HepG2 (cell line): ENCODE measurements at regions not wholly inside any gene's neighbourhood (a gene's known extent, or its start where the extent isn't known, plus 50 kb on each side); places are given as distances from the start of the nearest gene placed in this dataset.

Experiments
- ATAC-seq: fragments of 200-7000 bp; cut with Tn5 transposase; 3 replicates; pipeline ENCODE4 v1.9.1; 2020; ENCODE audit warnings: mild to moderate bottlenecking, moderate library complexity
- BruUV-seq: library from RNA; stranded (reverse); fragments of 400-500 nt; replicated peaks from 2 replicates; lab custom pipeline; 2021; lab: Mats Ljungman, UMichigan
- CTCF ChIA-PET: fragments of 300-600 bp; formaldehyde crosslinking; extraction: SDS; loops from one replicate; lab custom pipeline; 2021; ENCODE audit warnings: low total read pairs, inconsistent platforms, low intra/inter-chr PET ratio; lab: Yijun Ruan, JAX
- POLR2A ChIA-PET: fragments of 350-600 bp; sonication (Branson Sonifier 250); formaldehyde crosslinking; loops from one replicate; lab custom pipeline; 2020; ENCODE audit warnings: antibody characterized with exemption, inconsistent platforms; lab: Yijun Ruan, JAX
- DNase-seq: peaks from one replicate; pipeline ENCODE4 v3.0.0-alpha.2; 2015; ENCODE audit warnings: low spot score
- FAIRE-seq: peaks from 3 replicates; lab custom pipeline; 2011; peaks lifted over from hg19 to GRCh38; lab: Jason Lieb, UNC
- H2AFZ ChIP-seq: one replicate; pipeline ENCODE4 v1.6.1; 2011; ENCODE audit warnings: low read length, inconsistent platforms
- H3K27ac ChIP-seq: fragments of 300-600 bp; 3 replicates; pipeline ENCODE4 v1.8.0; 2011; ENCODE audit warnings: mixed run types, mild to moderate bottlenecking, mixed read lengths, low read length, inconsistent platforms; ENCODE audit not compliant: insufficient read depth; ENCODE audit errors: extremely low read length
- H3K27me3 ChIP-seq, 2 experiments: fragments of 200-600 bp in 1 of 2; 2 replicates in 1 of 2; 3 replicates in 1 of 2; pipeline versions ENCODE4 v1.6.0 to v1.8.0; 2011; ENCODE audit warnings: low read length in 2 of 2, mild to moderate bottlenecking in 2 of 2, moderate library complexity in 2 of 2, inconsistent platforms in 1 of 2; ENCODE audit not compliant: insufficient read depth in 2 of 2, control insufficient read depth in 1 of 2
- H3K36me3 ChIP-seq, 2 experiments: fragments of 200-600 bp in 1 of 2; replicated peaks in 1 of 2; 2 replicates in 1 of 2; 3 replicates in 1 of 2; pipeline versions ENCODE4 v1.5.1 to v1.8.0; 2011; ENCODE audit warnings: low read length in 2 of 2, inconsistent platforms in 1 of 2; ENCODE audit not compliant: insufficient read depth in 2 of 2, control insufficient read depth in 1 of 2
- H3K4me1 ChIP-seq: 2 replicates; pipeline ENCODE4 v1.5.1; 2012; ENCODE audit warnings: low read length, inconsistent platforms; ENCODE audit not compliant: insufficient read depth
- H3K4me2 ChIP-seq: 2 replicates; pipeline ENCODE4 v1.6.0; 2011; ENCODE audit warnings: low read depth, low read length, inconsistent platforms
- H3K4me3 ChIP-seq, 3 experiments: fragments of 200-600 bp in 1 of 3; sonication (generic), shearing (Covaris generic) in 1 of 3; replicated peaks in 1 of 3; 2 replicates each; pipeline ENCODE4 v1.5.1; 2011 to 2016; ENCODE audit warnings: low read length in 3 of 3, inconsistent platforms in 2 of 3, low read depth in 2 of 3, mild to moderate bottlenecking in 2 of 3, control low read depth in 1 of 3, mixed read lengths in 1 of 3; ENCODE audit not compliant: insufficient read depth in 1 of 3
- H3K79me2 ChIP-seq: one replicate; pipeline ENCODE4 v1.6.1; 2011; ENCODE audit warnings: low read length, inconsistent platforms; ENCODE audit not compliant: insufficient read depth
- H3K9ac ChIP-seq: 2 replicates; pipeline ENCODE4 v1.6.0; 2011; ENCODE audit warnings: mild to moderate bottlenecking, low read depth, low read length, inconsistent platforms; ENCODE audit not compliant: insufficient read depth
- H3K9me3 ChIP-seq: 2 replicates; pipeline ENCODE4 v1.5.1; 2012; ENCODE audit warnings: mild to moderate bottlenecking, low read length
- H4K20me1 ChIP-seq: 2 replicates; pipeline ENCODE4 v1.6.0; 2011; ENCODE audit warnings: inconsistent platforms, mild to moderate bottlenecking, low read length, moderate library complexity; ENCODE audit not compliant: insufficient read depth
- BATF2 ChIP-seq: sonication (generic); formaldehyde crosslinking; IDR thresholded peaks from 2 replicates; pipeline ENCODE4 v1.8.0; 2022; ENCODE audit warnings: mild to moderate bottlenecking, missing genetic modification reagents, moderate library complexity
- BCL6 ChIP-seq: IDR thresholded peaks from 2 replicates; pipeline ENCODE4 v1.6.1; 2016; ENCODE audit warnings: missing genetic modification reagents, missing compliant biosample characterization
- BORCS8-MEF2B ChIP-seq: sonication (generic); formaldehyde crosslinking; IDR thresholded peaks from 2 replicates; pipeline ENCODE4 v1.8.0; 2022; ENCODE audit warnings: mild to moderate bottlenecking, missing genetic modification reagents
- ERF ChIP-seq: IDR thresholded peaks from 2 replicates; pipeline ENCODE4 v1.6.1; 2018; ENCODE audit warnings: missing biosample characterization, missing genetic modification reagents
- KDM1A ChIP-seq: IDR thresholded peaks from 2 replicates; pipeline ENCODE4 v1.6.1; 2016; ENCODE audit warnings: missing compliant biosample characterization
- NFE2L1 ChIP-seq: sonication (generic); formaldehyde crosslinking; IDR thresholded peaks from 2 replicates; pipeline ENCODE4 v1.4.0; 2020; ENCODE audit warnings: missing genetic modification reagents, mild to moderate bottlenecking, borderline replicate concordance
- NR2F6 ChIP-seq, 2 experiments: IDR thresholded peaks; 2 replicates each; pipeline ENCODE4 v1.6.1; 2016; ENCODE audit warnings: antibody characterized with exemption in 1 of 2, mild to moderate bottlenecking in 1 of 2
- TEAD3 ChIP-seq: optimal IDR thresholded peaks from 2 replicates; pipeline ENCODE3; 2016; ENCODE audit warnings: borderline replicate concordance
- YY1 ChIP-seq: IDR thresholded peaks from 2 replicates; pipeline ENCODE4 v1.6.1; 2011; ENCODE audit warnings: low read length, low read depth, moderate library complexity, mild to moderate bottlenecking; ENCODE audit not compliant: insufficient read depth, insufficient replicate concordance
- ZNF124 ChIP-seq: sonication (generic); formaldehyde crosslinking; IDR thresholded peaks from 2 replicates; pipeline ENCODE4 v1.4.0; 2020; ENCODE audit warnings: missing genetic modification reagents
- ZNF850 ChIP-seq: sonication (generic); formaldehyde crosslinking; conservative IDR thresholded peaks from 2 replicates; pipeline ENCODE4 v1.9.0; 2021; ENCODE audit warnings: mild to moderate bottlenecking, missing genetic modification reagents
- WGBS: methylation state at CpG from one replicate; pipeline ENCODE4 v1.1.6; 2017; ENCODE audit warnings: low lambda C conversion rate; 5-methylcytosine and 5-hydroxymethylcytosine counted together
- in situ Hi-C: cut with HindIII; loops from 2 replicates; pipeline ENCODE4 v1.10.0; 2017; ENCODE audit warnings: low pct_unique_long_range_greater_than_20kb; ENCODE audit not compliant: extremely low pct_ligation_motif_present
- intact Hi-C: fragments of 100-400 bp; cut with micrococcal nuclease; formaldehyde crosslinking; loops from one replicate; pipeline ENCODE4 v1.10.0; 2022; ENCODE audit not compliant: unreplicated experiment
- TF ChIP-seq, protein P1 (sequence below): IDR thresholded peaks from 2 replicates; pipeline ENCODE4 v1.6.1; 2016; ENCODE audit warnings: mild to moderate bottlenecking, missing biosample characterization, missing genetic modification reagents
- TF ChIP-seq, protein P2 (sequence below): sonication (generic); formaldehyde crosslinking; IDR thresholded peaks from 2 replicates; pipeline ENCODE4 v1.9.0; 2021; ENCODE audit warnings: mild to moderate bottlenecking, missing genetic modification reagents

DNA sequence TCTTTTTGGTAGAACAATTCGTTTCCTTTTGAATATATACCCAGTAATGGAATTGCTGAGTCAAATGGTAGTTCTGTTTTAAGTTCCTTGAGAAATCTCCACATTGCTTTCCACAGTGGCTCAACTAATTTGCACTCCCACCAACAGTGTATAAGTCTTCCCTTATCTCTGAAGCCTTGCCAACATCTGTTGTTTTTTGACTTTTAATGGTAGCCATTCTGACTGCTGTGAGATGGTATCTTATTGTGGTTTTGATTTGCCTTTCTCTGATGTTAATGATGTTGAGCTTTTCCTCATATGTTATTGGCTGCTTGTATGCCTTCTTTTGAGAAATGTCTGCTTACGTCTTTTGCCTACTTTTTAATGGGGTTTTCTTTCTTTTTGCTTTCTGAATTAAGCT lies 270.6 kb upstream of the MEIS2 start:
- 1% methylated on average over 2 of the region's 2 CpGs for WGBS
- H3K27ac ChIP-seq = no peak overlapping the region
- intact Hi-C loops (no loop called here), in situ Hi-C loops (no loop called here)
- no peaks in the 10 kb centered on the region for H3K79me2 ChIP-seq
- FAIRE-seq = no peak
- CTCF ChIA-PET = no interaction called here
- no peaks in the 10 kb centered on the region for H3K4me1 ChIP-seq
- TF ChIP-seq NFE2L1 = no peak
- no peak for TF ChIP-seq BATF2 (CRISPR knock-in tag)
- TF ChIP-seq BORCS8-MEF2B (CRISPR knock-in tag) = no peak
- no peak for TF ChIP-seq KDM1A (CRISPR knock-in tag)
- TF ChIP-seq TEAD3 (CRISPR knock-in tag) = no peak
- TF ChIP-seq ZNF850 (CRISPR knock-in tag) = no peak
- TF ChIP-seq BCL6 (CRISPR knock-in tag) = no peak
- H4K20me1 ChIP-seq = no peaks in the 10 kb centered on the region
- no peak overlapping the region for H3K4me2 ChIP-seq
- BruUV-seq = no TSS peak
- DNase-seq = no peak
- H3K36me3 ChIP-seq = no peaks in the 10 kb centered on the region
- POLR2A ChIA-PET = no interaction called here
- no peaks in the 10 kb centered on the region for H3K27me3 ChIP-seq
- H3K4me3 ChIP-seq = no peak overlapping the region
- no peak for ATAC-seq
- no peak overlapping the region for H2AFZ ChIP-seq
- no peak overlapping the region for H3K9ac ChIP-seq
- H3K9me3 ChIP-seq = no peaks in the 10 kb centered on the region

DNA sequence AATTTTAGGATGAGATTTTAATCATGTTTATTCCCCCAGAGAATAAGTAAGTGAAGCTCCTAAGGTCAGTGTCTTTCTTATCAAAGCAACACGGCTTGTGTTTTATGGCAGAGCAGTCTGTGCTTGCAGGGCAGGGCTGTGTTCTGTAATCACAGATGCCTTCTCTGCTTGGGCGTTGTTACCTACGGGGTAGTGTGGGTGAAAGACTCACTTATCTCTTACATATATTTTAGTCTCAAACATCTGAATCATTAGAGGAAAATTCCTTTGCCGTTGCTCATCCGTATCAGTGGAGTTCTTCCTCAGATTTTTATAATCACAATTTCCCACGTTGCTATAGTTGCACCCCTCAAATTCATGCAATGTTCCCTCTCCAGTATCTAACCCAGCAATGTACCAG lies 271.7 kb upstream of the MEIS2 start:
- Histone ChIP-seq H3K9ac (no peak overlapping the region), H2AFZ (no peak overlapping the region), H3K4me3 (no peak overlapping the region), H3K36me3 (no peaks in the 10 kb centered on the region), H3K27me3 (no peaks in the 10 kb centered on the region), H3K4me2 (no peak overlapping the region), H3K27ac (no peak overlapping the region), H3K79me2 (no peaks in the 10 kb centered on the region), H3K9me3 (no peaks in the 10 kb centered on the region), H4K20me1 (no peaks in the 10 kb centered on the region), H3K4me1 (no peaks in the 10 kb centered on the region)
- DNase-seq (no peak), FAIRE-seq (no peak), ATAC-seq (no peak)
- in situ Hi-C loops (no loop called here), intact Hi-C loops (no loop called here)
- WGBS = 1% methylated on average over 6 of the region's 6 CpGs
- no TSS peak for BruUV-seq
- ChIA-PET POLR2A (no interaction called here), CTCF (no interaction called here)
- TF ChIP-seq ZNF124 (CRISPR knock-in tag) (no peak), YY1 (no peak), NR2F6 (IDR thresholded peaks at IDR 0.05) (no peak), NR2F6 (CRISPR knock-in tag; IDR thresholded peaks at IDR 0.05) (no peak), ERF (CRISPR knock-in tag) (no peak)
- TF ChIP-seq, protein P1, sequence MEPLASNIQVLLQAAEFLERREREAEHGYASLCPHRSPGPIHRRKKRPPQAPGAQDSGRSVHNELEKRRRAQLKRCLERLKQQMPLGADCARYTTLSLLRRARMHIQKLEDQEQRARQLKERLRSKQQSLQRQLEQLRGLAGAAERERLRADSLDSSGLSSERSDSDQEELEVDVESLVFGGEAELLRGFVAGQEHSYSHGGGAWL = no peak
- TF ChIP-seq, protein P2, sequence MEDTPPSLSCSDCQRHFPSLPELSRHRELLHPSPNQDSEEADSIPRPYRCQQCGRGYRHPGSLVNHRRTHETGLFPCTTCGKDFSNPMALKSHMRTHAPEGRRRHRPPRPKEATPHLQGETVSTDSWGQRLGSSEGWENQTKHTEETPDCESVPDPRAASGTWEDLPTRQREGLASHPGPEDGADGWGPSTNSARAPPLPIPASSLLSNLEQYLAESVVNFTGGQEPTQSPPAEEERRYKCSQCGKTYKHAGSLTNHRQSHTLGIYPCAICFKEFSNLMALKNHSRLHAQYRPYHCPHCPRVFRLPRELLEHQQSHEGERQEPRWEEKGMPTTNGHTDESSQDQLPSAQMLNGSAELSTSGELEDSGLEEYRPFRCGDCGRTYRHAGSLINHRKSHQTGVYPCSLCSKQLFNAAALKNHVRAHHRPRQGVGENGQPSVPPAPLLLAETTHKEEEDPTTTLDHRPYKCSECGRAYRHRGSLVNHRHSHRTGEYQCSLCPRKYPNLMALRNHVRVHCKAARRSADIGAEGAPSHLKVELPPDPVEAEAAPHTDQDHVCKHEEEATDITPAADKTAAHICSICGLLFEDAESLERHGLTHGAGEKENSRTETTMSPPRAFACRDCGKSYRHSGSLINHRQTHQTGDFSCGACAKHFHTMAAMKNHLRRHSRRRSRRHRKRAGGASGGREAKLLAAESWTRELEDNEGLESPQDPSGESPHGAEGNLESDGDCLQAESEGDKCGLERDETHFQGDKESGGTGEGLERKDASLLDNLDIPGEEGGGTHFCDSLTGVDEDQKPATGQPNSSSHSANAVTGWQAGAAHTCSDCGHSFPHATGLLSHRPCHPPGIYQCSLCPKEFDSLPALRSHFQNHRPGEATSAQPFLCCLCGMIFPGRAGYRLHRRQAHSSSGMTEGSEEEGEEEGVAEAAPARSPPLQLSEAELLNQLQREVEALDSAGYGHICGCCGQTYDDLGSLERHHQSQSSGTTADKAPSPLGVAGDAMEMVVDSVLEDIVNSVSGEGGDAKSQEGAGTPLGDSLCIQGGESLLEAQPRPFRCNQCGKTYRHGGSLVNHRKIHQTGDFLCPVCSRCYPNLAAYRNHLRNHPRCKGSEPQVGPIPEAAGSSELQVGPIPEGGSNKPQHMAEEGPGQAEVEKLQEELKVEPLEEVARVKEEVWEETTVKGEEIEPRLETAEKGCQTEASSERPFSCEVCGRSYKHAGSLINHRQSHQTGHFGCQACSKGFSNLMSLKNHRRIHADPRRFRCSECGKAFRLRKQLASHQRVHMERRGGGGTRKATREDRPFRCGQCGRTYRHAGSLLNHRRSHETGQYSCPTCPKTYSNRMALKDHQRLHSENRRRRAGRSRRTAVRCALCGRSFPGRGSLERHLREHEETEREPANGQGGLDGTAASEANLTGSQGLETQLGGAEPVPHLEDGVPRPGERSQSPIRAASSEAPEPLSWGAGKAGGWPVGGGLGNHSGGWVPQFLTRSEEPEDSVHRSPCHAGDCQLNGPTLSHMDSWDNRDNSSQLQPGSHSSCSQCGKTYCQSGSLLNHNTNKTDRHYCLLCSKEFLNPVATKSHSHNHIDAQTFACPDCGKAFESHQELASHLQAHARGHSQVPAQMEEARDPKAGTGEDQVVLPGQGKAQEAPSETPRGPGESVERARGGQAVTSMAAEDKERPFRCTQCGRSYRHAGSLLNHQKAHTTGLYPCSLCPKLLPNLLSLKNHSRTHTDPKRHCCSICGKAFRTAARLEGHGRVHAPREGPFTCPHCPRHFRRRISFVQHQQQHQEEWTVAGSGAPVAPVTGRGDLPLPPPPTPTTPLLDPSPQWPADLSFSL = no peak
